ENCODE measurements at regions not wholly inside any gene's neighbourhood (a gene's known extent, or its start where the extent isn't known, plus 50 kb on each side); places are given as distances from the start of the nearest gene placed in this dataset.

DNA sequence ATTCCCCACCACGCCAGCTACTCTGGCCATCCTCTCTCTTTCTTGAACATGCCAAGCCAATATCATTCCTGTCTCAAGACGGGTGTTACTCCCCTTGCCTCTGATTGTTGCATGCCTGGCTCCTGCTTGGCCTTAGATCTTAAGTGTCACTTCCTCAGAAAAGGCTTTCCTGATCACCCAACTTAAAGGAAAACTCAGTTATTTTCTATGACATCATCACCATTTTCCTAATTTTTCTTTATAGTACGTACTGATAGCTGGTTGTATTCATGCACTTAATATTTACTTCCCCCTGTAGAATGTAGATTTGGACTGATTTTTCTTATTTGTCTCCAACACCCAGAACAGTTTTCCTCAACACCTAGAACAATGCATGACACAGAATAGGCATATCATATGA lies 123.8 kb upstream of the TSPAN2 start:
- no peak overlapping the region for H3K27ac ChIP-seq (ENCODE audit: low read depth, low read length, poor library complexity, severe bottlenecking)
- ChIA-PET CTCF (ENCODE audit: unreplicated experiment) (no interaction called here), POLR2A (interaction anchor here (0.6 to 1.3 kb wide), 2 partner anchors 16 to 924 kb away, joined by 3 to 4 read pairs; no protein-coding TSS in a partner anchor)
- no peaks in the 10 kb centered on the region for H3K79me2 ChIP-seq (ENCODE audit: insufficient read depth, low read depth, low read length)
- H3K4me2 ChIP-seq (ENCODE audit: low read length), result no peak overlapping the region
- H2AFZ ChIP-seq (ENCODE audit: low read length), result no peak overlapping the region
- no peaks in the 10 kb centered on the region for H3K9me3 ChIP-seq (ENCODE audit: low read length)
- H3K36me3 ChIP-seq (ENCODE audit: insufficient read depth, low read length), result no peaks in the 10 kb centered on the region
- BruUV-seq (replicated peaks), result no TSS peak
- H3K9me2 ChIP-seq (ENCODE audit: insufficient read depth, low read length), result no peaks in the 10 kb centered on the region
- no peak overlapping the region for H3K4me3 ChIP-seq (ENCODE audit: low read depth, low read length, poor library complexity, severe bottlenecking)
- intact Hi-C loops (cut with micrococcal nuclease; ENCODE audit: unreplicated experiment), result no loop called here
- no peak for DNase-seq (ENCODE audit: low spot score)
- no peaks in the 10 kb centered on the region for H4K20me1 ChIP-seq (ENCODE audit: insufficient read depth, low read length)
- TF ChIP-seq, protein P1, sequence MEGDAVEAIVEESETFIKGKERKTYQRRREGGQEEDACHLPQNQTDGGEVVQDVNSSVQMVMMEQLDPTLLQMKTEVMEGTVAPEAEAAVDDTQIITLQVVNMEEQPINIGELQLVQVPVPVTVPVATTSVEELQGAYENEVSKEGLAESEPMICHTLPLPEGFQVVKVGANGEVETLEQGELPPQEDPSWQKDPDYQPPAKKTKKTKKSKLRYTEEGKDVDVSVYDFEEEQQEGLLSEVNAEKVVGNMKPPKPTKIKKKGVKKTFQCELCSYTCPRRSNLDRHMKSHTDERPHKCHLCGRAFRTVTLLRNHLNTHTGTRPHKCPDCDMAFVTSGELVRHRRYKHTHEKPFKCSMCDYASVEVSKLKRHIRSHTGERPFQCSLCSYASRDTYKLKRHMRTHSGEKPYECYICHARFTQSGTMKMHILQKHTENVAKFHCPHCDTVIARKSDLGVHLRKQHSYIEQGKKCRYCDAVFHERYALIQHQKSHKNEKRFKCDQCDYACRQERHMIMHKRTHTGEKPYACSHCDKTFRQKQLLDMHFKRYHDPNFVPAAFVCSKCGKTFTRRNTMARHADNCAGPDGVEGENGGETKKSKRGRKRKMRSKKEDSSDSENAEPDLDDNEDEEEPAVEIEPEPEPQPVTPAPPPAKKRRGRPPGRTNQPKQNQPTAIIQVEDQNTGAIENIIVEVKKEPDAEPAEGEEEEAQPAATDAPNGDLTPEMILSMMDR (conservative IDR thresholded peaks at IDR 0.05; ENCODE audit: low read length), result no peak
- no peak for TF ChIP-seq EZH2phosphoT487 (IDR thresholded peaks at IDR 0.05; ENCODE audit: borderline replicate concordance, low read depth, low read length)
- no peaks in the 10 kb centered on the region for H3K4me1 ChIP-seq (ENCODE audit: insufficient read depth, low read length, poor library complexity, severe bottlenecking)

DNA sequence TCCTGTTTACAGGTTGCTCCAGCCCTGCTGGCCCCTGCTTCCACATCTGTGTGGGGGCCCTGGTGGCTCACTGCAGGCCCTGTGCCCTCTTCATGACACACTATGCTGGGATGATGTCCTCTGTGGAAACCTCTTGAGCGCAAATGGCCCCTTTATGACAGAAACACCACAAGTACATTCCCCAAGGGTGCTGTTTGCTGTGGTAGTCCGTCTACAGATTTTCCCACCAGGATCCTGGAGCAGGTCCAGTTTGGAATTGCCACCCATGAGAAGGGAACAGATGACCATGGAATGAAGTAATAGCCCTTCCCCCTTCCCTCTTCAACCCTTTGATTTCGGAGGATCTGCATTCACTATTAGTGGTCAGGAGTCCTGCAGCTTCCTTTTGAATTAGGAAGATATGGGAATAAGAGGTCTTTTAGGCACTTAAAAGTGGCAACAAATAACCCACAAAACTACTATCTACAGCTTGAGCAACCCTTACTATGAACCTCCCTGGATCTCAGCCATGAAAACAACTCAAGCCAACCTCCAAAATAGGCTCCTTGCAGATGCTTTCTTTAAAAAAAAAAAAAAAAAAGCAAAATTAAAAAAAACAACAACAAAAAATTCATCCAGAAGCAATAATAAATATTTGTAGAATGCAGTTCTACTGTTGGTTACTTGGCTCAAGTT lies 121.9 kb upstream of the TSPAN2 start:
- CTCF ChIA-PET (ENCODE audit: unreplicated experiment), result no interaction called here
- Histone ChIP-seq H2AFZ (ENCODE audit: low read length) (no peak overlapping the region), H3K27ac (ENCODE audit: low read depth, low read length, poor library complexity, severe bottlenecking) (no peak overlapping the region), H3K36me3 (ENCODE audit: insufficient read depth, low read length) (no peaks in the 10 kb centered on the region), H3K9me2 (ENCODE audit: insufficient read depth, low read length) (no peaks in the 10 kb centered on the region), H3K9me3 (ENCODE audit: low read length) (no peaks in the 10 kb centered on the region), H3K4me2 (ENCODE audit: low read length) (no peak overlapping the region), H3K4me1 (ENCODE audit: insufficient read depth, low read length, poor library complexity, severe bottlenecking) (no peaks in the 10 kb centered on the region), H3K4me3 (ENCODE audit: low read depth, low read length, poor library complexity, severe bottlenecking) (no peak overlapping the region), H4K20me1 (ENCODE audit: insufficient read depth, low read length) (no peaks in the 10 kb centered on the region), H3K79me2 (ENCODE audit: insufficient read depth, low read depth, low read length) (no peaks in the 10 kb centered on the region)
- no peak for DNase-seq (ENCODE audit: low spot score)
- no TSS peak for BruUV-seq (replicated peaks)
- intact Hi-C loops (cut with micrococcal nuclease; ENCODE audit: unreplicated experiment), result no loop called here
- POLR2A ChIA-PET, result interaction anchor here (0.7 kb wide), 2 partner anchors 21 to 1093 kb away, joined by 3 to 4 read pairs; no protein-coding TSS in a partner anchor
- TF ChIP-seq, protein P1 (conservative IDR thresholded peaks at IDR 0.05; ENCODE audit: low read length), result no peak
- TF ChIP-seq EZH2phosphoT487 (IDR thresholded peaks at IDR 0.05; ENCODE audit: borderline replicate concordance, low read depth, low read length), result no peak

DNA sequence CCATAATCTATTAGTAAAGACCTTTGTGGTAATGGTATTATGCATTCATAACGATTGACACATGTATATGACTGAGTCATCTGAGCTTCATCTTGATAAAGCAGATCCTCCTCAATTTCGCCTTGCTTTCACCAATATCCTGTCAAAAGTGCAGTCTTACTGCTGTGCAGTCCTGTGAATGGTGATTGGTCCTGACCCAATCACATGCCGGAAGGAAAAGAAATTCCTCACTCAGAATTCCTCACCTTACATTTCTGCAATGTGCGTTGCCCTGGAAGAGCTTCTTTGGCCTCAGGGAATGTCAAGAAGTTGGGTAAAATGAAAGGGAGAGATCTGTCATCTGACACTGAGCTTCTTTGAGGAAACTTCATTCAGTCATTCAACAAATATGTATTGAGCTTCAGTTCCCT lies 121.0 kb upstream of the TSPAN2 start:
- H3K9me3 ChIP-seq (ENCODE audit: low read length), result no peaks in the 10 kb centered on the region
- H3K4me1 ChIP-seq (ENCODE audit: insufficient read depth, low read length, poor library complexity, severe bottlenecking), result no peaks in the 10 kb centered on the region
- H3K36me3 ChIP-seq (ENCODE audit: insufficient read depth, low read length), result no peaks in the 10 kb centered on the region
- no peak overlapping the region for H2AFZ ChIP-seq (ENCODE audit: low read length)
- no peak for TF ChIP-seq EZH2phosphoT487 (IDR thresholded peaks at IDR 0.05; ENCODE audit: borderline replicate concordance, low read depth, low read length)
- TF ChIP-seq, protein P1 (conservative IDR thresholded peaks at IDR 0.05; ENCODE audit: low read length), result no peak
- H3K27ac ChIP-seq (ENCODE audit: low read depth, low read length, poor library complexity, severe bottlenecking), result no peak overlapping the region
- ChIA-PET POLR2A (no interaction called here), CTCF (ENCODE audit: unreplicated experiment) (no interaction called here)
- no peaks in the 10 kb centered on the region for H3K79me2 ChIP-seq (ENCODE audit: insufficient read depth, low read depth, low read length)
- H4K20me1 ChIP-seq (ENCODE audit: insufficient read depth, low read length), result no peaks in the 10 kb centered on the region
- no peak for DNase-seq (ENCODE audit: low spot score)
- intact Hi-C loops (cut with micrococcal nuclease; ENCODE audit: unreplicated experiment), result no loop called here
- no peak overlapping the region for H3K4me2 ChIP-seq (ENCODE audit: low read length)
- BruUV-seq (replicated peaks), result no TSS peak
- no peak overlapping the region for H3K4me3 ChIP-seq (ENCODE audit: low read depth, low read length, poor library complexity, severe bottlenecking)
- H3K9me2 ChIP-seq (ENCODE audit: insufficient read depth, low read length), result no peaks in the 10 kb centered on the region

Measured in OCI-LY7 (cell line).